Stimulated activated CD8-positive, alpha-beta memory T cell treated with anti-CD3 and anti-CD28 coated beads, Interleukin-7, amount 100 ng/mL, for 48 hours (primary cell): ENCODE measurements at regions not wholly inside any gene's neighbourhood (a gene's known extent, or its start where the extent isn't known, plus 50 kb on each side); places are given as distances from the start of the nearest gene placed in this dataset.
"Not testable (repeated sequence)": the region's sequence is repeated elsewhere in the genome, so short reads cannot be mapped to it uniquely, and the experiment has no call there.

Experiments used
- DNase-seq, 2 donors: peaks; one replicate each; pipeline ENCODE4 v3.0.0-alpha.2; 2020; ENCODE audit warnings: low read depth in 1 of 2; ENCODE audit errors: extremely low read depth in 1 of 2

DNA sequence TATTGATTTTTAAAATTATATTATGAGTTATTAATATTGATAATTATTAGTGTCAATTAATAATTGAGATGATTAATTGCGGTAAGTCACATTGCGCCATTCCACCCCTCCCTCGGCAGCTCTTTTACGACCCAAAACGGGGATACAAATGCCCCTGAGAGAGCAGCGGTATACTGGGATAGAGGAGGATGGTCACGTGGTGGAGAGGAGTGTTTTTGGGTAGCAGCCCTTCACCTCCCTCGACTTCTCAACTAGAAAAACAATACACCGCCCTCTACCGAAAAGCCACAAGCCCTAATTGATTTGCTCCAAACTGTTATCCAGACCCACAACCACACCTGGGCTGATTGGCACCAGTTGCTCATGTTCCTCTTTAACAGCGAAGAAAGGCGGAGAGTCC is 71.0 kb downstream of the DAPL1 start:
- not testable (repeated sequence) for DNase-seq

DNA sequence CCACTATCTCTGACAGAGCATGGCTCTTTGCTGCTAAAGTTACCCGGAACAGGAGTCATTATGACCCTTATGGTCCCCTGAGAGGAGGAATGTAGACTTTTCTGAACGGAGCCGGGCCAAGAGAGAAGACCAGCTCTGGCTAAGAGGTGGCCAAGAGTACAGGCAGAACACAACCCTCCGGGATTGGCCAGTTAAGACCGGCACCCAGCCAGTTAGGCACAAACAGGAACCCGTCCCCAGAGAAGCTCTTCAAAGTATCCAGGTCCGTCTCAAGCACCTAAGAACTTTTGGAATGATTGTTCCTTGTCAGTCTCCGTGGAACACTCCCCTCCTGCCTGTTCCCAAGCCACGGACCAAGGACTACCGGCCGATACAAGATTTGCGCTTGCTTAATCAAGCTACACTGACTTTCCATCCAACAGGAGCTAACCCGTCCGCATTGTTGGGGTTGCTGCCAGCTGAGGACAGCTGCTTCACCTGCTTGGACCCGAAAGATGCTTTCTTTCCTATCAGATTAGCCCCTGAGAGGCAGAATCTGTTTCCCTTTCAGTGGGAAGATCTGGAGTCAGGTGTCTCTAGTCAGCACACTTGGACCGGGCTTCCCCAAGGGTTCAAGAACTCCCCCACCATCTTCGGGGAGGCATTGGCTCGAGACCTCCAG is 72.5 kb downstream of the DAPL1 start:
- not testable (repeated sequence) for DNase-seq

DNA sequence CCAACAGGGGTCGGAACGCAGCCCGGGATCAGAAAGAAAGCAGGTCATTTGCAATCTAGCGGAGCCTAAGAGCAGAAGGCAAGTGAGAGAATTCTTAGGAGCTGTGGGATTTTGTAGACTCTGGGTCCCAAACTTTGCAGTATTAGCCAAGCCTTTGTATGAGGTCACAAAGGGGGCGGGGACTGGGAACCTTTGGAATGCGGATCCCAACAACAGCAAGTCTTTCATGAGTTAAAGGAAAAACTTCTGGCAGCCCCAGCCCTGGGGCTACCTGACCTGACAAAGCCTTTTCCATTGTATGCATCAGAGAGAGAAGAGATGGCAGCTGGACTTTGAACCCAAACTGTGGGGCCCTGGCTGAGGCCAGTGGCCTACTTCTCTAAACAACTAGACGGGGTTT is 73.3 kb downstream of the DAPL1 start:
- not testable (repeated sequence) for DNase-seq

DNA sequence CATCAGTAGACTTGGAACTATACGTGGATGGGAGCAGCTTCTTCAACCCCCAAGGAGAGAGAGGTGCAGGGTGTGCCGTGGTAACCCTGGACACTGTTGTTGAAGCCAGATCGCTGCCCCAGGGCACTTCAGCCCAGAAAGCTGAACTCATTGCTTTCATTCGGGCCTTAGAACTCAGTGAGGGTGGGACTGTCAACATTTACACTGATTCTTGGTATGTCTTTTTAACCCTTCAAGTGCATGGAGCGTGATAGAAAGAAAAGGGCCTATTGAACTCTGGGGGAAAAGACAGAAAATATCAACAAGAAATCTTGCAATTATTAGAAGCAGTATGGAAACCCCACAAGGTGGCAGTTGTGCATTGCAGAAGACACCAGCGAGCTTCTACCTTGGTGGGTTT is 74.0 kb downstream of the DAPL1 start:
- not testable (repeated sequence) for DNase-seq

DNA sequence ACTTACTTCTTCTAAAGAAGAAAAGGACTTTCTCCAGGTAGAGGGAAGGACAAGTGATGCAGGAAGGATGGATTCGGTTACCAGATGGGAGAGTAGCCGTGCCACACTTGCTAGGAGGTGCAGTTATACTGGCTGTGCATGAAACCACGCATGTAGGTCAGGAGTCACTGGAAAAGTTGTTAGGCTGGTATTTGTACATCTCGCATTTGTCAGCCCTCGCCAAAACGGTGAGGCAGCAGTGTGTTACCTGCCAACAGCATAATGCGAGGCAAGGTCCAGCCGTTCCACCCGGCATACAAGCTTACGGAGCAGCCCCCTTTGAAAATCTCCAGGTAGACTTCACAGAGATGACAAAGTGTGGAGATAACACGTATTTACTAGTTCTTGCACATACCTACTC is 74.5 kb downstream of the DAPL1 start:
- DNase-seq, result not testable (repeated sequence)

DNA sequence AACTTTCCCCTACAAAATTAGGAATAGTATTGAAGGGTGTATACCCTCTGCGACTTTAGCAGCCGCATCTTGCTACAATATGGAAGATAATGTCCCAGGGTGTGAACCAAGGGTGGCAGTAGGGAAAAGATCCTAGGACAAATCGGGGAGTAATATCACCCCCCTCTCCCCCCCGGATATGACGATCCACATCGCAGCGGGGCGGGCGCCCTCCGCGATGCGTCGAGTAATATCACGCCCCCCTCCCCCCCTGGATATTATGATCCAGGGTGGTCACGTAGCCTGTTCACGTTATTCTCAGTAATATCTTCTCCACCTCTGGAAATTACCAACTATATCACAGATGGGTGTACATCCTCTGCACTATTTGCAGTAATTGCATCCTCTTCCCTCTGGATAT is 82.9 kb downstream of the DAPL1 start:
- no peak for DNase-seq

DNA sequence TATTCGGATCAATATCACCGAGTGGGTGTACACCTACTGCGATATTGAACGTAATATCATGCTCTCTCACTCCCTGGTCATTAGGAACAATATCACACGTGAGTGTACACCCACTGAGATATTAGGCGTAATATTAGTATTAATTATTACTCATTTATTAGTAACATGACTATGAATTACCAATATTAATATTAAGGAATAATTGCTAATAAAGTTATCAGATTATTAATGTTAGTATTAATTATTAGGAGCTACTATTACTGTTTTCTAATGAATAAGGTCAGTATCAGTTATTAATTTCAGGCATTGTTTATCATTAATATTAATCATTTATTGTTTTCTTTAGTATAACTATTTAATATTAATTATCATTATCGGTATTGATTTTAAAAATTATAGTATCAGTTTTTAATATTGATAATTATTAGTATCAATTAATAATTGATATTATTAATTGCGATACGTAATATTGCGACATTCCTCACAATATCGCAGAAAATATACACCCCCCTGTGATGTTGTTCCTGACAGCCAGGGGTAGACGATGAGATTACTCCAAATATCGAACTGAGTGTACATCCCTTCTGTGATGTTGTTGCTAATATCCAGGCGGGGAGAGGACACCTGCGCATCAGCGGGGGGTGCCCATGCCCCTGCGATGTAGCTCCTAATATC is 84.2 kb downstream of the DAPL1 start:
- no peak for DNase-seq

DNA sequence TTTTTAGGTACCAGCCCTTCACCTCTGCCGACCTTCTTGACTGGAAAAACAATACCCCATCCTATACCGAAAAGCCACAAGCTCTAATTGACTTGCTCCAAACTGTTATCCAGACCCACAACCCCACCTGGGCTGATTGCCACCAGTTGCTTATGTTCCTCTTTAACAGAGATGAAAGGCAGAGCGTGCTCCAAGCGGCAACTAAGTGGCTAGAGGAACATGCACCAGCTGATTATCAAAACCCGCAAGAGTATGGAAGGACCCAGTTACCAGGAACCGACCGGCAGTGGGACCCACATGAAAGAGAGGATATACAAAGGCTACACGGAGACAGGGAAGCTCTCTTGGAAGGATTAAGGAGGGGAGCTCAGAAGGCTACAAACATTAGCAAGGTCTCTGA is 86.1 kb upstream of the TANC1 start:
- no peak for DNase-seq

DNA sequence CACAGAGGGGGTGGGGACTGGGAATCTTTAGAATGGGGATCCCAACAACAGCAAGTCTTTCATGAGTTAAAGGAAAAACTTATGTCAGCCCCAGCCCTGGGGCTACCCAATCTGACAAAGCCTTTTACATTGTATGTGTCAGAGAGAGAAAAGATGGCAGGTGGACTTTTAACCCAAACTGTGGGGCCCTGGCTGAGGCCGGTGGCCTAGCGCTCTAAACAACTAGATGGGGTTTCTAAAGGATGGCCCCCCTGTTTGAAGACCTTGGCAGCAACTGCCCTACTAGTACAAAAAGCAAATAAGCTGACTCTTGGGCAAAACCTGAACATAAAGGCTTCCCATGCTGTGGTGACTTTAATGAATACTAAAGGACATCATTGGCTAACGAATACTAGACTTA is 83.9 kb upstream of the TANC1 start:
- DNase-seq, result not testable (repeated sequence)

DNA sequence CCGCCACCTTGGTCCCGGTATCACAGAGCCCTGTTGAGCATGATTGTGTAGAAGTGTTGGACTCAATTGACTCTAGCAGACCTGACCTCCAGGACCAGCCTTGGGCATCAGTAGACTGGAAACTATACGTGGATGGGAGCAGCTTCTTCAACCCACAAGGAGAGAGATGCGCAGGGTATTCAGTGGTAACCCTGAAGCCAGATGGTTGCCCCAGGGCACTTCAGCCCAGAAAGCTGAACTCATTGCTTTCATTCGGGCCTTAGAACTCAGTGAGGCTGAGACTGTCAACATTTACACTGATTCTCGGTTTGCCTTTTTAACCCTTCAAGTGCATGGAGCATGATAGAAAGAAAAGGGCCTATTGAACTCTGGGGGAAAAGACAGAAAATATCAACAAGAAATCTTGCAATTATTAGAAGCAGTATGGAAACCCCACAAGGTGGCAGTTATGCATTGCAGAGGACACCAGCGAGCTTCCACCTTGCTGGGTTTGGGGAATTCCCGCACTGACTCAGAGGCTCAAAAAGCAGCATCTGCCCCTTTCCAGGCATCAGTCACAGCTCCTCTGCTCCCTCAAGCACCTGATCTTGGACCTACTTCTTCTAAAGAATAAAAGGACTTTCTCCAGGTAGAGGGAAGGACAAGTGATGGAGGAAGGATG is 83.3 kb upstream of the TANC1 start:
- DNase-seq, result peak in 1 of 2 donors; percentile 26

DNA sequence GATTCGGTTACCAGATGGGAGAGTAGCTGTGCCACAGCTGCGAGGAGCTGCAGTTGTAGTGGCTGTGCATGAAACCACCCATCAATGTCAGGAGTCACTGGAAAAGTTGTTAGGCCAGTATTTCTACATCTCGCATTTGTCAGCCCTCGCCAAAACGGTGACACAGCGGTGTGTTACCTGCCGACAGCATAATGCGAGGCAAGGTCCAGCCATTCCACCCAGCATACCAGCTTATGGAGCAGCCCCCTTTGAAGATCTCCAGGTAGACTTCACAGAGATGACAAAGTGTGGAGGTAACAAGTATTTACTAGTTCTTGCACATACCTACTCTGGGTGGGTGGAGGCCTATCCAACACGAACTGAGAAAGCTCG is 82.8 kb upstream of the TANC1 start:
- not testable (repeated sequence) for DNase-seq

DNA sequence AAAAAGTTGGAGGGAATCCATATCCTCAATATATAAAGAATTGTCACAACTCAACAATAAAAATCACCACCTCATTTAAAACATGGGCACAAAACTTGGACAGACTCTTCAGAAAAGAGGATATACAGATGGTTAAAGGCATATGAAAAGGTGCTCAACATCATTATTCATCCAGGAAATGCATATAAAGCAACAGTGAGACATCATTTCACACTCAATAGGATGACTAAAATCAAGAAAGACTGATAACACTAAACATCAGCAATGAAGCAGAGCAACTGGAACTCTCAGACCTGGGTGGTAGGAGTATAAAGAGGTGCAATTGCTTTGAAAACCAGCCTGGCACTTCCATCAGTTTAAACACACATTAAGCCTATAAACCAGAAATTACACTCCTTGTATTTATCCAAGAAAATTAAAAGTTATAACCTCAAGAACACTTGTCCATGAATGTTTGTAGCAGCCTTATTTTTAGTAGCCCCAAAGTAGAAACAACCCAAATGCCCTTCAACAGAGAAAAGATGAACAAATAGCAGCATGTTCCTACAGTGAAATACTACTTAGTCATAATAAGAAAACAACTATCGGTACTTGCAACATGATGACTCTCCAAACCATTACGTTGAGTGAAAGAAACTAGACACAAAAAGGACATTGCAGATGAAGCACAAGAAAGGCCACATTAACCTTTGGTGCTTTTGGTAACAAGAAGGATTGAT is 79.1 kb upstream of the TANC1 start:
- no peak for DNase-seq

DNA sequence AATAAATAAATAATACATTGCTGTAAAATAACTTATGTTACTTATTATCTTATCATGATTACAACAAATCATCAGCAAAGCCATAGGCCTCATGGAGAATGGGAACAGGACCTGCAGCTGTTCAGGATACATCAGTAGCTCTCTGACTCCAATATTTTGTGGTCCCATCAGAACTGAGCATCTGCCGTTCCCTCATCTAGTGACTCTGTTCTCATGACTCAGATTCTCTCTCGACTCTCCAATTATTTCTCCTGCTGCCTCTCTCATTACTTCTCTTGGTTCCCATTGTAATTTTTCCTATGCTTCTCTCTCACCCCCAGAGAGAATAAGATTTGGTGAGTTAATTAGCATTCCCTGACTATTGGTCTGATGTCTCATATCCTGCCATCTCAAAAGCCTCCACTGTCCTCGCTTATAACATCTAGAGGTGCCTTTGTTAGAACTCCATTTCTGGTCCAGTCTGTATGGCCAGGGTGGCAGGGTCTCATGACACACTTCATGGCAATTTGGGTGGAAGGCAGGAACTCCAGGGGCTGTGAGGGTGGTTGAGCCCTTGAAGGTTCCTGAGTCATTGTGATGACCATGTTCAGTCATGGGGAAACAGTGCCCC is 78.0 kb upstream of the TANC1 start:
- DNase-seq, result no peak

DNA sequence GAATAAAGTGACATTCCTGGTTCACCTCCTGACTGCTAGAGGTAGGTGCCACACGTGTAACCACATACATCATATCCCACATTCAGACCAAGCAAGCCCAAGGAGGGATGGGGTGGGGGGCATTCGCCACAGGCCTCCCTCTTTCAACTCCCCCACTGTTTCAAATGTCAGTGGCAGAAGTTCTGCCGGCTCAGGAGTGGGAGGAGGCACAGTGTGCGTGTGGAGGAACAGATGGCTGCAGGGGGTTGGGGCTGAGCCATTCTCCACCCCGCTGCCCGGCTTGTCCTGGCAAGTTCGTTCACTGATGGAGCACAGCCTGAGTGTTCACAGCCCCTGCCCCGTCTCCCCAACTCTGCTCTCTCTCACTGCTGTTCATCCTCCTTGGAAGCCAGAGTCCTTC is 75.4 kb upstream of the TANC1 start:
- DNase-seq, result no peak

DNA sequence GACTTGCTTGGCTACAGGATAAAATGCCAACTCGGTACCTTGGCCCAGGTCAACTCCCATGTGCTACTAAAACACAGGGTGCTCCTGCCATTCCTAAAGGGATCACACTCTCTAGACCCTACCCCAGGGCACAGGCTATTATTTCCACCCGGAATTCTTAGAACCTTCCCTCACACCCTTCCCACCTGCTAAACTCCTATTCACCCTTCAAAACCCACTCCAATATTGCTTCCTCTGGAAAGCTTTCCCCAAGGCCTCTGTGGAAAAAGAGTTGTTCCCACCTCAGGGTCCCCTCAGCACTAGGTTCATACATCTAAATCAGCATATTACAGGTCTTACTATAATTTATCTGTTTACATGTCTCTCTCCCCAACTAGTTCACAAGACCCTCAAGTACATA is 75.0 kb upstream of the TANC1 start:
- DNase-seq, result no peak

DNA sequence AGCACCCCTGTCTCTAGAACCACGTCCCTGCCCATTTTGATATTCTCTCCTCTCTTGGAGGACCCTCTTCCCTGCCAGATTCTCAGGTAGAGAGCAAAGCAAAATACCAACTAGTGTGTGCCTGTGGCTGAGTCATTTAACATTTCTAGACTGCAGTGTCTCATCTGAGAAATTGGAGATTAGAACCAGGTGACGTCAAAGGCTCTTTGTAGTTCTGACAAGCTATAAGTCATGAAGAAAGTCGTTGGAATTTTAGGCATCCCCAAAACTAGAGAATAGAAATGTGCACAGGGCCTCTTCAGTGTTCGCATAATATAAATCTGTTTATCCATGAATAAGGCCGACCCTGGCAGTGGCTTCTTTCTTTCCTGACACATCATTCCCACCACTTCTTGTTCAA is 74.4 kb upstream of the TANC1 start:
- no peak for DNase-seq

DNA sequence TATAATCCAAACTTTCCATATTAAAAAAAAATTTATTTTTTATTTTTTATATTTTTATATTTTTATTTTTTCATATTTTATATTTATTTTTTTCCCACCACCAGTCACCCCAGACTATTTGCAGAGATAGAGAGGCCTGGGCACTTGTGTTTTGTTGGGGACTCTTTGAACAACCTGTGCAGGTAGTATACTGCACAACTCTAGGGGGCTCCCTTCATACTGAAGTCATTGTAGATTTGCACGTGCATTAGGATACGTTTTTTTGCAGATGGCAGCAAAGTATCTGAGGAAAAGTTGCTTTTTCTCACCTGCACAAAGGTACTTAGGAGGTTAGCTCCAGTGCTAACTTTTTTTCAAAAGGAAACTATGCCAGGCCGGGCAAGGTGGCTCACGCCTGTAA is 73.9 kb upstream of the TANC1 start:
- DNase-seq, result no peak

DNA sequence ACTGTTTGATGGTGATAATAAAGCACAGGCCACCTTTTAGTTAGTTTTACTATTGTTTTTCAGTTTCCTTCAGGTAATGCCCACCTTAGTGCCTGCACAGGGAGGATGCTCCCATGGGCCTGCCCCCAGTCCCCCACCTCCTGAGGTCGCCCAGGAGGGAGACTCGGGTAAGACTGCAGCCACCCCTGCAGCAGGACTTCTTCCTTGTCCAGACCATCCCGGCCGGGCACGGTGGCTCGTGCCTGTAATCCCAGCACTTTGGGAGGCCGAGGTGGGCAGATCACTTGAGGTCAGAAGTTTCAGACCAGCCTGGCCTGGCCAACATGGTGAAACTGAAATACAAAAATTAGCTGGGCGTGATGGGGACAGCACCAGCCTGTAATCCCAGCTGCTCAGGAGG is 68.1 kb upstream of the TANC1 start:
- DNase-seq, result no peak

DNA sequence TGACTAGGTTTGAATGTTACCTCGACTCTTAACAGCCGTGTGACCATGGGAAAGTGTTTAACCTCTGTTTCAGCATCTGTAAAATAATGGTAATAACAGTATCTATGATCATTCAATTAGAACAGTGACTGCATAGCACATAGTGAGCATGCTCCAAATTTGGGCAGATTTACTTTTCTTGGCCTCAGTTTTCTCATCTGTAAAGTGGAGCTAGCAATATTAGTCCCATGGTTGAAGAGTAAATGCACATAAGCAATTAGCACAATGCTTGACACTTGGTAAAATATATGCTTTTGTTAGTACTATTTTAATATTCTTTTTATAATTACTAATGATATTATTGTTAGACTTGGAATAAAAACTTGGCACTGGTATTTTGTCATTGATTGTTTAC is 66.4 kb upstream of the TANC1 start:
- no peak for DNase-seq

DNA sequence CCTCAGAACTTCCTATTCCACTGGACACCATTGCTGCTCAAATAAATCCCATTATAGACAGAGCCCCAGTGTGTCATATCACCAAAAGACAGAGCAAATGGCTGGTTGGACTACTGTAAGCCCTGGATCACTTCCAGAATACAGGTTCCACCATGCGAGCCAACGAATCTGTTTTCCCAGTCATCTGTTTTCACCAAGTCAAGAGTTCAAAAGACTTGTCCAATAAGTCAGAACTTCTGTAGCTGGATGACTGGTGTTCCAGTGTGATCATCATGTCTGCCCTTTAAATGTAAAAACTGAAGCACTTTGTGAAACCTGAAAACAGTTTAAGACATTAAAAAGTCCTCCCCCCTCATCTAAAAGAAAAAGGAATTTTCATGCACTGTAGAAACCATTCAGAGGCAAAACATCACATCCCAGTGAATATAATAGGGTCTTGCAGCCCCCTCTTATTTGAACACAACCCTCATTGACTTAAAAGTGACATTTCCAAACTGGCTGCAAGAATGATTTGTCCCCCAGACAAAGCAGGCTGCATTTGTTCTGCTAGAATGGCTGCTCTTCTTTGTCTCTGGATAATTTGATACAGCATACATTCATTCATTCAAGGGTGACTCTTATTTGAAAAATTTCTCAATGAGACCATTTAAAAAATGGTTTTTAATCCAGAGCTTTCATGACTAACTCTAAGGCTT is 64.6 kb upstream of the TANC1 start:
- DNase-seq, result no peak
